CD4-positive, alpha-beta memory T cell (primary cell): ENCODE measurements at regions not wholly inside any gene's neighbourhood (a gene's known extent, or its start where the extent isn't known, plus 50 kb on each side); places are given as distances from the start of the nearest gene placed in this dataset.

Source experiments
- CTCF ChIA-PET: fragments of 350-600 bp; sonication (Branson Sonifier 250); formaldehyde crosslinking; loops from one replicate; lab custom pipeline; 2021; ENCODE audit warnings: inconsistent platforms; ENCODE audit not compliant: partially characterized antibody; lab: Charles Lee
- POLR2A ChIA-PET: fragments of 350-600 bp; sonication (Branson Sonifier 250); formaldehyde crosslinking; loops from one replicate; lab custom pipeline; 2021; ENCODE audit not compliant: partially characterized antibody; lab: Charles Lee
- DNase-seq, 5 donors: peaks; one replicate each; pipeline versions ENCODE4 v3.0.0 to v3.0.0-alpha.2; 2020 to 2022; ENCODE audit warnings: mixed read lengths in 1 of 5
- H3K27ac ChIP-seq: one replicate; pipeline ENCODE4 v1.7.0; 2013; ENCODE audit warnings: low read depth, low read length
- H3K27me3 ChIP-seq: 2 replicates; pipeline ENCODE4 v1.7.0; 2013; ENCODE audit warnings: mild to moderate bottlenecking, low read length, moderate library complexity; ENCODE audit not compliant: insufficient read depth
- H3K36me3 ChIP-seq: 2 replicates; pipeline ENCODE4 v1.7.0; 2013; ENCODE audit warnings: mild to moderate bottlenecking, low read length, moderate library complexity; ENCODE audit not compliant: insufficient read depth
- H3K4me1 ChIP-seq: 2 replicates; pipeline ENCODE4 v1.7.0; 2013; ENCODE audit warnings: mild to moderate bottlenecking, low read length, moderate library complexity; ENCODE audit not compliant: insufficient read depth
- H3K4me3 ChIP-seq, 2 donors: one replicate each; pipeline ENCODE4 v1.7.0; 2013; ENCODE audit warnings: low read length in 2 of 2, mild to moderate bottlenecking in 1 of 2
- H3K9me3 ChIP-seq, 2 donors: one replicate each; pipeline ENCODE4 v1.7.0; 2013; ENCODE audit warnings: low read length in 2 of 2, control low read depth in 1 of 2; ENCODE audit not compliant: control insufficient read depth in 1 of 2
- H3K27ac Mint-ChIP-seq, 7 donors: one replicate each; pipeline ENCODE4 v1.8.0; 2020 to 2021; ENCODE audit warnings: mixed read lengths in 7 of 7, mild to moderate bottlenecking in 6 of 7, inconsistent platforms in 3 of 7, moderate library complexity in 3 of 7
- H3K27me3 Mint-ChIP-seq, 2 donors: one replicate each; pipeline ENCODE4 v1.8.0; 2020 to 2021; ENCODE audit warnings: mixed read lengths in 2 of 2
- H3K36me3 Mint-ChIP-seq, 2 donors: one replicate each; pipeline ENCODE4 v1.8.0; 2020 to 2021; ENCODE audit warnings: mixed read lengths in 2 of 2, inconsistent platforms in 1 of 2, mild to moderate bottlenecking in 1 of 2
- H3K4me1 Mint-ChIP-seq, 4 donors: one replicate each; pipeline ENCODE4 v1.8.0; 2020 to 2021; ENCODE audit warnings: mixed read lengths in 4 of 4, mild to moderate bottlenecking in 1 of 4
- H3K4me3 Mint-ChIP-seq, 8 donors: one replicate each; pipeline ENCODE4 v1.8.0; 2020 to 2021; ENCODE audit warnings: mixed read lengths in 8 of 8, mild to moderate bottlenecking in 7 of 8, moderate library complexity in 6 of 8, inconsistent platforms in 3 of 8
- H3K9me3 Mint-ChIP-seq, 8 donors: one replicate each; pipeline ENCODE4 v1.8.0; 2020 to 2021; ENCODE audit warnings: mixed read lengths in 8 of 8, mild to moderate bottlenecking in 5 of 8, inconsistent platforms in 3 of 8, moderate library complexity in 1 of 8
- intact Hi-C: fragments of 100-400 bp; cut with micrococcal nuclease; formaldehyde crosslinking; loops from one replicate; pipeline ENCODE4 v1.15.1; 2023

DNA sequence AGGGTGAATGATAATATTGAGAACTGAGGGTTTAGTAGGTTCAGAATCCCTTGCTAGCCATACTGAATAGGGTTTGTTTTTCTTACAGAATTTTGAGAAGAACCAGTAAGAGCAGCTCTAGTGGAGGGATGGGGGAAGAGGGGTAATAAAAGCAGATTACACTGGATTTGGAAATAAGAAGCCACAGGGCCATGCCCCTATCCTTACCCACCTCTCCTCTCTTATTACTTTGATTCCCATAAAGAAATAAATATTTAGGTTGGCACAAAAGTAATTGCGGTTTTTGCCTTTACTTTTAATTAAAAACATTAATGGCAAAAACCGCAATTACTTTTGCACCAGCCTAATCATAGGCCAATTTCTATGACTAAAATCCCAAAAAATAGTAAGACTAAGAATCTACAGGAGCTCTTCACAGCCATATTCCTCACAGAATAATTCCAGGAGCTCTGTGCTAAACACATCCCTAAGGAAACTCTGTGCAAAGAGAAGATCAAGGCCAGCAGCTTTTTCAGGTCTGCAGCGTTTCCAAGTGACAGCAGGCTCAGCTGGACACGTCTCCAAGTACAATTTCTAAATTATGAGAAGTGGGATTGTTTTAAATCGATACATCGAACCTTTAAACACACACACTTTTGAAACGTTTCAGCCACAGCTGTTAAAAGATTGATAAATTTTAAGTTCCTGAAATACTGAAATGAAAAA, 58.4 kb upstream of the RTN4 start:
- no peak overlapping the region for H3K27ac Mint-ChIP-seq
- H3K4me1 ChIP-seq: no peaks in the 10 kb centered on the region
- H3K4me3 ChIP-seq: no peak overlapping the region
- H3K4me1 Mint-ChIP-seq: no peaks in the 10 kb centered on the region
- H3K9me3 ChIP-seq: no peaks in the 10 kb centered on the region
- no peaks in the 10 kb centered on the region for H3K36me3 Mint-ChIP-seq
- CTCF ChIA-PET: no interaction called here
- intact Hi-C loops: no loop called here
- no peak overlapping the region for H3K27ac ChIP-seq
- no peaks in the 10 kb centered on the region for H3K36me3 ChIP-seq
- H3K4me3 Mint-ChIP-seq: no peak overlapping the region
- H3K27me3 ChIP-seq: no peaks in the 10 kb centered on the region
- no peak for DNase-seq
- H3K9me3 Mint-ChIP-seq: no peaks in the 10 kb centered on the region
- H3K27me3 Mint-ChIP-seq: no peaks in the 10 kb centered on the region
- POLR2A ChIA-PET: no interaction called here

DNA sequence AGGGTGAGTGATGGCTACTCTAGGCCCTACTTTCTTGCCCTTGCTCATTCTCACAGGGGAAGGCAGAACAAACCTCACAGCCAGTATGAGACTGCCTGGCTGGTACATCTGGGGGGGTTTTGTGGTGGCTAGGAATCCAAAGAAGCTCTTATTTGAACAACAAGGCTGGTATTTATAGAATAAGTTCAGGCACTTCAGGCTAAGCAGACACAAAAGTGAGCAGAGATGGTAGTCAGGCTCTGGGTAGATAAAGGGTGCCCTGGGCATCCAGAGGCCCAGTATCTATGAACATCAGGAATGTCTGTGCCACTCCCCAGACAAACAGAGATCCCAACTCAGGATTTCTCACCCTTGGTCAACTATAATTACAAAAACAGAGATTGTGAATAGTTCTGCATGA, 57.2 kb upstream of the RTN4 start:
- H3K27me3 ChIP-seq: no peaks in the 10 kb centered on the region
- ChIA-PET CTCF (interaction anchor here (1.1 kb wide), 1 partner anchor 56 kb away, joined by 3 read pairs; no protein-coding TSS in a partner anchor), POLR2A (no interaction called here)
- H3K4me1 ChIP-seq: no peaks in the 10 kb centered on the region
- Mint-ChIP-seq H3K27ac (peak overlapping the region in 2 of 7 donors; percentile 31 to 43), H3K27me3 (no peaks in the 10 kb centered on the region), H3K9me3 (no peaks in the 10 kb centered on the region), H3K36me3 (no peaks in the 10 kb centered on the region), H3K4me3 (no peak overlapping the region), H3K4me1 (no peaks in the 10 kb centered on the region)
- intact Hi-C loops: no loop called here
- no peaks in the 10 kb centered on the region for H3K9me3 ChIP-seq
- no peaks in the 10 kb centered on the region for H3K36me3 ChIP-seq
- no peak for DNase-seq
- H3K27ac ChIP-seq: no peak overlapping the region
- H3K4me3 ChIP-seq: no peak overlapping the region

DNA sequence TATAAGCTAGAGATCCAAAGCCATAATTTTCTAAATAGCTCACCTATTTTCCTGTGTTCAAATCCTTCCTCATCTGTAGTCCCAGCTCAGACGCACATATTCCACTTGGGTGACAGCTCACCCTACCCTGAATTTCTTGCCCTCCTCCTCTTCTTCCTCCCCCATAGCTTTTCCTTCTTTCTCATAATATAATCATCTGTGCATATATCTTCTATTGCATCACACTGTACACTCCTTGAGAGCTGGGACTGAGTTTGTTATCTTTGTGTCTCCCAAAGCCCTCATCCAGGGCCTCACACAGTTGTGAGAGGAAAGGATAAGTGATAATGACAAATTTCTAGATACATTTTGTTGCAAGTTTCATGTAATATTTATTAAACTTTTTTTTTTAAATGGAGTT, 55.9 kb upstream of the RTN4 start:
- POLR2A ChIA-PET: no interaction called here
- Mint-ChIP-seq H3K27ac (no peak overlapping the region), H3K9me3 (no peaks in the 10 kb centered on the region), H3K27me3 (no peaks in the 10 kb centered on the region), H3K36me3 (no peaks in the 10 kb centered on the region), H3K4me1 (no peaks in the 10 kb centered on the region), H3K4me3 (no peak overlapping the region)
- DNase-seq: no peak
- no peak overlapping the region for H3K4me3 ChIP-seq
- no peaks in the 10 kb centered on the region for H3K36me3 ChIP-seq
- intact Hi-C loops: no loop called here
- H3K27ac ChIP-seq: no peak overlapping the region
- no peaks in the 10 kb centered on the region for H3K9me3 ChIP-seq
- no peaks in the 10 kb centered on the region for H3K4me1 ChIP-seq
- no peaks in the 10 kb centered on the region for H3K27me3 ChIP-seq
- CTCF ChIA-PET: interaction anchor here (0.8 kb wide), 1 partner anchor 69 kb away, joined by 3 read pairs; no protein-coding TSS in a partner anchor

DNA sequence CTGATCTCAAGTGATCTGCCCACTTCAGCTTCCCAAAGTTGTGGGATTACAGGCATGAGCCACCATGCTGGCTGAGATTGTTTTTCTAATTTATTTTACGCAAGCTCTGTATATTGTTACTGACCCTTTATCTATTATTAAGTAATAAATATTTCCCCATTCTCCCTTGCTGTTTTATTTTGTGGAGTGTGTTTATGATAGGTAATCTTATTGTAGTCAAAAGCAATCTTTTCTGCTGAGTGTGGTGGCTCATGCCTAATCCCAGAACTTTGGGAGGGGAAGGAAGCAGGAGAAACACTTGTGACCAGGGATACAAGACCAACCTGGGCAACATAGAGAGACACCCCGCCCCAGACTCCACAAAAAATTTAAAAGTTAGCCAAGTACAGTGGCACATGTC, 55.2 kb upstream of the RTN4 start:
- CTCF ChIA-PET: interaction anchor here (0.8 kb wide), 1 partner anchor 70 kb away, joined by 3 read pairs; no protein-coding TSS in a partner anchor
- Mint-ChIP-seq H3K4me3 (no peak overlapping the region), H3K27me3 (no peaks in the 10 kb centered on the region), H3K36me3 (no peaks in the 10 kb centered on the region), H3K27ac (no peak overlapping the region), H3K4me1 (no peaks in the 10 kb centered on the region), H3K9me3 (no peaks in the 10 kb centered on the region)
- no peaks in the 10 kb centered on the region for H3K9me3 ChIP-seq
- POLR2A ChIA-PET: no interaction called here
- H3K36me3 ChIP-seq: no peaks in the 10 kb centered on the region
- no peak overlapping the region for H3K4me3 ChIP-seq
- H3K27ac ChIP-seq: no peak overlapping the region
- H3K27me3 ChIP-seq: no peaks in the 10 kb centered on the region
- no peak for DNase-seq
- intact Hi-C loops: no loop called here
- no peaks in the 10 kb centered on the region for H3K4me1 ChIP-seq

DNA sequence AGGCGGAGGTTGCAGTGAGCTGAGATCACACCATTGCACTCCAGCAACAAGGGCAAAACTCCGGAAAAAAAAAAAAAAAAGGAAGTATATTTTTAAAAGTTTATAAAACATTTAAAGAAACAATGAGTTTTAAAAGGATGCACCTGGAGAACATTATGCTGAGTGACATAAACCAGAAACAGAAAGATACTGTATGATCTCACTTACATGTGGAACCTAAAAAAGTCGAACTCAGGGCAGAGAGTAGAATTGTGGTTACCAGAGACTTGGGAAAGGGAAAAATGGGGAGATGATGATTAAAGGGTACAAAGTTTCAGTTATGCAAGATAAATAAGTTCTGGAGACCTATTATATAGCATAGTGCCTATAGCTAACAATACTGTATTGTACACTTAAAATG, 52.8 kb upstream of the RTN4 start:
- no peaks in the 10 kb centered on the region for H3K36me3 Mint-ChIP-seq
- no peak overlapping the region for H3K4me3 Mint-ChIP-seq
- DNase-seq: no peak
- POLR2A ChIA-PET: no interaction called here
- H3K4me3 ChIP-seq: no peak overlapping the region
- no peaks in the 10 kb centered on the region for H3K9me3 Mint-ChIP-seq
- no peak overlapping the region for H3K27ac ChIP-seq
- H3K9me3 ChIP-seq: no peaks in the 10 kb centered on the region
- CTCF ChIA-PET: no interaction called here
- intact Hi-C loops: no loop called here
- H3K4me1 ChIP-seq: no peaks in the 10 kb centered on the region
- no peak overlapping the region for H3K27ac Mint-ChIP-seq
- H3K27me3 Mint-ChIP-seq: no peaks in the 10 kb centered on the region
- no peaks in the 10 kb centered on the region for H3K27me3 ChIP-seq
- no peaks in the 10 kb centered on the region for H3K4me1 Mint-ChIP-seq
- H3K36me3 ChIP-seq: no peaks in the 10 kb centered on the region

DNA sequence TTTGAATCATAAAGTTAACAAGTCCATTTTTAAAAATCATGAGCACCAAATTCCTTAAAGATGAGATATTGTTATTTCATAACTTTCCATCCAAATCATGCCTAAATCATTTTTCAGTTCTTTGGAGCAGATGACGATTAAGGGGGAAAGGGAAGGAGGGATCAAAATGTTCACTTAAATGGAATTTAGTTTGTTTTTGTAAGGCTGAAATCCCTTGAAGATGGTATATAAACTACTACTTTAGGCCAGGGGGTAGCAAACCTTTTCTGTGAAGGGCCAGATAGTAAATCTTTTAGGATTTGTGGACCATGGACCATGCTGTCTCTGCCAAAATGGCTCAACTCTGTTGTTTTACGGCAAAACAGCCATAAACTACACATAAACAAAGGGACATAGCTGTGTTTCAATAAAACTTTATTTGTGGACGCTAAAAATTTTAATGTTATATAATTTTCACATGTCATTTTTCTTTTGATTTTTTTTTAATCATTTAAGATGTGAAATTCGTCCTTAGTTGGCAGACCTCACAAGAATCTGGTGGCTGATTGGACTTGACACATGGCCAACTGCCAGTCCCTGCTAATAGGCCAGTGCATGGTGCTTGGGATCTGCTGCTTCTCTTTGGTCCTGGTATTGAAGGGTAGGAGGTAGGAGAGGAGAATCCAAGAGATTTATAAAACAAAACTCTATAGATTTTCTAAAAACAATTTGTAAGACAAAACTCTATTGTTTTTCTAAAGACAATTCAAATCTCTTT, 52.0 kb upstream of the RTN4 start:
- Mint-ChIP-seq H3K9me3 (no peaks in the 10 kb centered on the region), H3K4me3 (no peak overlapping the region), H3K36me3 (no peaks in the 10 kb centered on the region), H3K27me3 (no peaks in the 10 kb centered on the region), H3K4me1 (no peaks in the 10 kb centered on the region), H3K27ac (no peak overlapping the region)
- no peaks in the 10 kb centered on the region for H3K36me3 ChIP-seq
- CTCF ChIA-PET: no interaction called here
- no peak for DNase-seq
- H3K27ac ChIP-seq: no peak overlapping the region
- H3K27me3 ChIP-seq: no peaks in the 10 kb centered on the region
- H3K4me3 ChIP-seq: no peak overlapping the region
- intact Hi-C loops: no loop called here
- POLR2A ChIA-PET: interaction anchor here (0.6 kb wide), 1 partner anchor 522 kb away, joined by 3 read pairs; no protein-coding TSS in a partner anchor
- H3K4me1 ChIP-seq: no peaks in the 10 kb centered on the region
- no peaks in the 10 kb centered on the region for H3K9me3 ChIP-seq

DNA sequence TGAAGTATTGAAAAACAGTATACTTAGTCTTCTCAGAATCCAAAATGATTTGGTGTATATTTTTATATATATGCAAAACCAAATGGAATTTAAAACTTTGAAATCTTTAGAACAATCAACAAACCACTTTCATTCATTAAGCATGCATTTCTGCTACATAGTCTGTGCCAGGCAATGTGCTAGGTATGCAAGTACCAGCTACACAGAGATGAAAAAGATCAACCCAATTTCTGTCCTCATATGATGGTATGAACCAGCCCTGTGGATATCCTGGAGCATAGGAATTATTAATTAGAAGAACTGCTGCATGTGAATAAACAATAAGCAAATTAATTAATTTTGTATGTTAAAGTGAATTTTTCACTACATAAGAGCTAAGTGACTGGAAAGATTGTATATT, 51.2 kb upstream of the RTN4 start:
- Mint-ChIP-seq H3K4me3 (no peak overlapping the region), H3K9me3 (no peaks in the 10 kb centered on the region), H3K27me3 (no peaks in the 10 kb centered on the region), H3K27ac (no peak overlapping the region), H3K4me1 (no peaks in the 10 kb centered on the region), H3K36me3 (no peaks in the 10 kb centered on the region)
- no peak for DNase-seq
- no peaks in the 10 kb centered on the region for H3K27me3 ChIP-seq
- POLR2A ChIA-PET: no interaction called here
- H3K4me3 ChIP-seq: no peak overlapping the region
- CTCF ChIA-PET: no interaction called here
- H3K27ac ChIP-seq: no peak overlapping the region
- H3K9me3 ChIP-seq: no peaks in the 10 kb centered on the region
- intact Hi-C loops: no loop called here
- no peaks in the 10 kb centered on the region for H3K36me3 ChIP-seq
- no peaks in the 10 kb centered on the region for H3K4me1 ChIP-seq
